K562 (cell line): ENCODE measurements at regions not wholly inside any gene's neighbourhood (a gene's known extent, or its start where the extent isn't known, plus 50 kb on each side); places are given as distances from the start of the nearest gene placed in this dataset.

Source experiments
- ATAC-seq: fragments of 200-7000 bp; cut with Tn5 transposase; 3 replicates; pipeline ENCODE4 v1.9.1; 2020; ENCODE audit warnings: moderate library complexity
- BruUV-seq: library from RNA; stranded (reverse); fragments of 400-500 nt; replicated peaks from 2 replicates; lab custom pipeline; 2021; lab: Mats Ljungman, UMichigan
- CTCF ChIA-PET: fragments of 300-600 bp; formaldehyde crosslinking; extraction: SDS; loops from one replicate; lab custom pipeline; 2021; ENCODE audit warnings: low intra/inter-chr PET ratio; lab: Yijun Ruan, JAX
- POLR2A ChIA-PET: fragments of 300-600, 350-650 bp; sonication (Branson Sonifier 250); formaldehyde crosslinking; extraction: SDS; loops from one replicate; lab custom pipeline; 2021; ENCODE audit warnings: antibody characterized with exemption, inconsistent platforms; lab: Yijun Ruan, JAX
- DNase-seq, 4 experiments: peaks; one replicate each; pipeline versions ENCODE4 v3.0.0 to v3.0.0-alpha.2; 2011 to 2018; ENCODE audit warnings: low spot score in 3 of 4, mixed read lengths in 3 of 4; ENCODE audit errors: extremely low read depth in 1 of 4
- FAIRE-seq: peaks from 2 replicates; lab custom pipeline; 2011; peaks lifted over from hg19 to GRCh38; lab: Jason Lieb, UNC
- H2AFZ ChIP-seq: 2 replicates; pipeline ENCODE4 v1.6.0; 2011; ENCODE audit warnings: low read depth, low read length, control low read depth, inconsistent platforms
- H3K27ac ChIP-seq: fragments of 200-600 bp; 3 replicates; pipeline ENCODE4 v1.8.0; 2011; ENCODE audit warnings: low read depth, mild to moderate bottlenecking, control low read depth, inconsistent platforms, low read length, moderate library complexity, mixed read lengths; ENCODE audit errors: extremely low read depth
- H3K27me3 ChIP-seq, 2 experiments: fragments of 300-600 bp in 1 of 2; 2 replicates in 1 of 2; 3 replicates in 1 of 2; pipeline versions ENCODE4 v1.6.0 to v1.8.0; 2011; ENCODE audit warnings: inconsistent platforms in 2 of 2, low read length in 2 of 2, mild to moderate bottlenecking in 1 of 2, mixed read lengths in 1 of 2, moderate library complexity in 1 of 2; ENCODE audit not compliant: control insufficient read depth in 2 of 2, insufficient read depth in 2 of 2
- H3K36me3 ChIP-seq: fragments of 300-600 bp; 3 replicates; pipeline ENCODE4 v1.8.0; 2011; ENCODE audit warnings: mild to moderate bottlenecking, low read length, inconsistent platforms; ENCODE audit not compliant: control insufficient read depth, insufficient read depth
- H3K4me1 ChIP-seq, 2 experiments: fragments of 200-600 bp in 1 of 2; replicated peaks in 1 of 2; 2 replicates in 1 of 2; 3 replicates in 1 of 2; pipeline versions ENCODE4 v1.5.1 to v1.8.0; 2011; ENCODE audit warnings: inconsistent platforms in 2 of 2, low read length in 2 of 2, mild to moderate bottlenecking in 1 of 2, mixed read lengths in 1 of 2, moderate library complexity in 1 of 2; ENCODE audit not compliant: control insufficient read depth in 2 of 2, insufficient read depth in 2 of 2
- H3K4me2 ChIP-seq: 2 replicates; pipeline ENCODE4 v1.6.1; 2011; ENCODE audit warnings: low read length, control low read depth, inconsistent platforms, mixed read lengths; ENCODE audit not compliant: insufficient read depth
- H3K4me3 ChIP-seq: fragments of 200-600 bp; sonication (generic), shearing (Covaris generic); 2 replicates; pipeline ENCODE4 v1.5.1; 2016; ENCODE audit warnings: control low read depth, inconsistent platforms
- H3K79me2 ChIP-seq: fragments of 200-600 bp; 3 replicates; pipeline ENCODE4 v1.8.0; 2011; ENCODE audit warnings: low read length, inconsistent platforms; ENCODE audit not compliant: control insufficient read depth, insufficient read depth
- H3K9ac ChIP-seq, 2 experiments: 2 replicates each; pipeline versions ENCODE4 v1.6.0 to v1.6.1; 2011; ENCODE audit warnings: low read depth in 2 of 2, low read length in 2 of 2, control low read depth in 1 of 2, inconsistent platforms in 1 of 2, mild to moderate bottlenecking in 1 of 2, mixed read lengths in 1 of 2; ENCODE audit not compliant: insufficient read depth in 1 of 2
- H3K9me1 ChIP-seq: one replicate; pipeline ENCODE4 v1.6.0; 2011; ENCODE audit warnings: inconsistent platforms, mild to moderate bottlenecking, low read length, moderate library complexity; ENCODE audit not compliant: control insufficient read depth, insufficient read depth
- H3K9me3 ChIP-seq: replicated peaks from 2 replicates; pipeline ENCODE4 v1.5.1; 2011; ENCODE audit warnings: low read depth, low read length, inconsistent platforms; ENCODE audit not compliant: control insufficient read depth, insufficient read depth
- H4K20me1 ChIP-seq: replicated peaks from 2 replicates; pipeline ENCODE4 v1.6.1; 2011; ENCODE audit warnings: low read length, inconsistent platforms, mixed read lengths; ENCODE audit not compliant: control insufficient read depth, insufficient read depth
- CTCF ChIP-seq, 3 experiments: IDR thresholded peaks in 2 of 3; conservative IDR thresholded peaks in 1 of 3; 2 replicates each; pipeline ENCODE4 v1.5.1; 2011 to 2012; ENCODE audit warnings: low read length in 3 of 3, mild to moderate bottlenecking in 3 of 3, control low read depth in 2 of 3, improper control_type of control experiment in 1 of 3, inconsistent platforms in 1 of 3, low read depth in 1 of 3, mixed read lengths in 1 of 3, moderate library complexity in 1 of 3; ENCODE audit not compliant: insufficient read depth in 2 of 3
- GMEB1 ChIP-seq: fragments of 250-450 bp; sonication (Bioruptor Pico); IDR thresholded peaks from 2 replicates; pipeline ENCODE4 v1.4.0; 2020; ENCODE audit warnings: mild to moderate bottlenecking
- KDM1A ChIP-seq, 2 experiments: fragments of 450-650 bp; IDR thresholded peaks; 2 replicates each; pipeline ENCODE4 v1.6.1; 2016; ENCODE audit warnings: mild to moderate bottlenecking in 2 of 2
- USF2 ChIP-seq: sonication (generic); formaldehyde crosslinking; IDR thresholded peaks from 2 replicates; pipeline ENCODE4 v1.5.0; 2020; ENCODE audit warnings: missing genetic modification reagents
- ZNF785 ChIP-seq: fragments of 250-450 bp; sonication (Bioruptor Pico); IDR thresholded peaks from 2 replicates; pipeline ENCODE4 v1.4.0; 2020; ENCODE audit warnings: mild to moderate bottlenecking
- WGBS: fragments of 100-300 bp; shearing (Covaris generic); methylation state at CpG from one replicate; pipeline ENCODE4 v1.1.6; 2016; ENCODE audit warnings: low coverage, mixed read lengths; ENCODE audit not compliant: insufficient coverage; ENCODE audit errors: missing lambda C conversion rate; 5-methylcytosine and 5-hydroxymethylcytosine counted together
- in situ Hi-C: fragments of 300-500 bp; cut with MboI; formaldehyde crosslinking; loops from 4 replicates; pipeline ENCODE4 v1.15.0; 2018; ENCODE audit warnings: inconsistent platforms, mixed read lengths
- intact Hi-C: fragments of 100-400 bp; cut with micrococcal nuclease; formaldehyde crosslinking; loops from 2 replicates; pipeline ENCODE4 v1.14.2; 2022
- TF ChIP-seq, protein P1 (sequence below): IDR thresholded peaks from 2 replicates; pipeline ENCODE4 v1.6.1; 2012; ENCODE audit warnings: low read depth, low read length, improper control_type of control experiment, borderline replicate concordance
- TF ChIP-seq, protein P2 (sequence below): sonication (generic); formaldehyde crosslinking; IDR thresholded peaks from 2 replicates; pipeline ENCODE4 v1.8.0; 2022; ENCODE audit warnings: mild to moderate bottlenecking, low read depth, missing genetic modification reagents

GRCh38 chr4:8761167-8761823, 110.3 kb downstream of the HMX1 start:
- CTCF ChIA-PET = no interaction called here
- H2AFZ ChIP-seq = no peak overlapping the region
- no peaks in the 10 kb centered on the region for H3K9me1 ChIP-seq
- in situ Hi-C loops = no loop called here
- POLR2A ChIA-PET = interaction anchor here (0.7 kb wide), 2 partner anchors 11 to 23 kb away, joined by 3 read pairs; no protein-coding TSS in a partner anchor
- no peak overlapping the region for H3K4me2 ChIP-seq
- no peaks in the 10 kb centered on the region for H3K9me3 ChIP-seq
- WGBS = under 1% methylated on average over 17 of the region's 17 CpGs
- H3K4me3 ChIP-seq = no peak overlapping the region
- BruUV-seq = no TSS peak
- DNase-seq (no peak), FAIRE-seq (no peak), ATAC-seq (no peak)
- H3K36me3 ChIP-seq = no peaks in the 10 kb centered on the region
- H3K9ac ChIP-seq = no peak overlapping the region
- H3K79me2 ChIP-seq = no peaks in the 10 kb centered on the region
- no peak for TF ChIP-seq ZNF785
- TF ChIP-seq USF2 (CRISPR knock-in tag) = no peak
- TF ChIP-seq, protein P1, sequence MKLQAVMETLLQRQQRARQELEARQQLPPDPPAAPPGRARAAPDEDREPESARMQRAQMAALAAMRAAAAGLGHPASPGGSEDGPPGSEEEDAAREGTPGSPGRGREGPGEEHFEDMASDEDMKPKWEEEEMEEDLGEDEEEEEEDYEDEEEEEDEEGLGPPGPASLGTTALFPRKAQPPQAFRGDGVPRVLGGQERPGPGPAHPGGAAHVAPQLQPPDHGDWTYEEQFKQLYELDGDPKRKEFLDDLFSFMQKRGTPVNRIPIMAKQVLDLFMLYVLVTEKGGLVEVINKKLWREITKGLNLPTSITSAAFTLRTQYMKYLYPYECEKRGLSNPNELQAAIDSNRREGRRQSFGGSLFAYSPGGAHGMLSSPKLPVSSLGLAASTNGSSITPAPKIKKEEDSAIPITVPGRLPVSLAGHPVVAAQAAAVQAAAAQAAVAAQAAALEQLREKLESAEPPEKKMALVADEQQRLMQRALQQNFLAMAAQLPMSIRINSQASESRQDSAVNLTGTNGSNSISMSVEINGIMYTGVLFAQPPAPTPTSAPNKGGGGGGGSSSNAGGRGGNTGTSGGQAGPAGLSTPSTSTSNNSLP = no peak
- TF ChIP-seq CTCF (IDR thresholded peaks at IDR 0.05 in 2 of 3, conservative IDR thresholded peaks at IDR 0.05 in 1 of 3; ENCODE audit: insufficient read depth in 2 of 3, low read depth in 1 of 3, low read length in 3 of 3) = no peak
- no peak for TF ChIP-seq KDM1A (IDR thresholded peaks at IDR 0.05)
- TF ChIP-seq, protein P2, sequence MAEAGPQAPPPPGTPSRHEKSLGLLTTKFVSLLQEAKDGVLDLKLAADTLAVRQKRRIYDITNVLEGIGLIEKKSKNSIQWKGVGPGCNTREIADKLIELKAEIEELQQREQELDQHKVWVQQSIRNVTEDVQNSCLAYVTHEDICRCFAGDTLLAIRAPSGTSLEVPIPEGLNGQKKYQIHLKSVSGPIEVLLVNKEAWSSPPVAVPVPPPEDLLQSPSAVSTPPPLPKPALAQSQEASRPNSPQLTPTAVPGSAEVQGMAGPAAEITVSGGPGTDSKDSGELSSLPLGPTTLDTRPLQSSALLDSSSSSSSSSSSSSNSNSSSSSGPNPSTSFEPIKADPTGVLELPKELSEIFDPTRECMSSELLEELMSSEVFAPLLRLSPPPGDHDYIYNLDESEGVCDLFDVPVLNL (CRISPR knock-in tag) = no peak
- no peak for TF ChIP-seq GMEB1 (CRISPR knock-in tag)
- intact Hi-C loops = no loop called here
- peaks cover 3 to 46% of the 10 kb centered on the region in 2 experiments; a peak in 4 of 5 replicates for H3K27me3 ChIP-seq
- H3K4me1 ChIP-seq = no peaks in the 10 kb centered on the region; a peak in 1 of 5 replicates
- peaks cover 6% of the 10 kb centered on the region; the same call in 1 of the 2 replicates for H4K20me1 ChIP-seq
- H3K27ac ChIP-seq = no peak overlapping the region
